K562 (cell line): ENCODE measurements at regions not wholly inside any gene's neighbourhood (a gene's known extent, or its start where the extent isn't known, plus 50 kb on each side); places are given as distances from the start of the nearest gene placed in this dataset.

Experiments used
- ATAC-seq: fragments of 200-7000 bp; cut with Tn5 transposase; 3 replicates; pipeline ENCODE4 v1.9.1; 2020; ENCODE audit warnings: moderate library complexity
- BruUV-seq: library from RNA; stranded (reverse); fragments of 400-500 nt; replicated peaks from 2 replicates; lab custom pipeline; 2021; lab: Mats Ljungman, UMichigan
- CTCF ChIA-PET: fragments of 300-600 bp; formaldehyde crosslinking; extraction: SDS; loops from one replicate; lab custom pipeline; 2021; ENCODE audit warnings: low intra/inter-chr PET ratio; lab: Yijun Ruan, JAX
- POLR2A ChIA-PET: fragments of 300-600, 350-650 bp; sonication (Branson Sonifier 250); formaldehyde crosslinking; extraction: SDS; loops from one replicate; lab custom pipeline; 2021; ENCODE audit warnings: antibody characterized with exemption, inconsistent platforms; lab: Yijun Ruan, JAX
- DNase-seq, 4 experiments: peaks; one replicate each; pipeline versions ENCODE4 v3.0.0 to v3.0.0-alpha.2; 2011 to 2018; ENCODE audit warnings: low spot score in 3 of 4, mixed read lengths in 3 of 4; ENCODE audit errors: extremely low read depth in 1 of 4
- FAIRE-seq: peaks from 2 replicates; lab custom pipeline; 2011; peaks lifted over from hg19 to GRCh38; lab: Jason Lieb, UNC
- H2AFZ ChIP-seq: 2 replicates; pipeline ENCODE4 v1.6.0; 2011; ENCODE audit warnings: low read depth, low read length, control low read depth, inconsistent platforms
- H3K27ac ChIP-seq: fragments of 200-600 bp; 3 replicates; pipeline ENCODE4 v1.8.0; 2011; ENCODE audit warnings: low read depth, mild to moderate bottlenecking, control low read depth, inconsistent platforms, low read length, moderate library complexity, mixed read lengths; ENCODE audit errors: extremely low read depth
- H3K27me3 ChIP-seq, 2 experiments: fragments of 300-600 bp in 1 of 2; 2 replicates in 1 of 2; 3 replicates in 1 of 2; pipeline versions ENCODE4 v1.6.0 to v1.8.0; 2011; ENCODE audit warnings: inconsistent platforms in 2 of 2, low read length in 2 of 2, mild to moderate bottlenecking in 1 of 2, mixed read lengths in 1 of 2, moderate library complexity in 1 of 2; ENCODE audit not compliant: control insufficient read depth in 2 of 2, insufficient read depth in 2 of 2
- H3K36me3 ChIP-seq: fragments of 300-600 bp; 3 replicates; pipeline ENCODE4 v1.8.0; 2011; ENCODE audit warnings: mild to moderate bottlenecking, low read length, inconsistent platforms; ENCODE audit not compliant: control insufficient read depth, insufficient read depth
- H3K4me1 ChIP-seq, 2 experiments: fragments of 200-600 bp in 1 of 2; replicated peaks in 1 of 2; 2 replicates in 1 of 2; 3 replicates in 1 of 2; pipeline versions ENCODE4 v1.5.1 to v1.8.0; 2011; ENCODE audit warnings: inconsistent platforms in 2 of 2, low read length in 2 of 2, mild to moderate bottlenecking in 1 of 2, mixed read lengths in 1 of 2, moderate library complexity in 1 of 2; ENCODE audit not compliant: control insufficient read depth in 2 of 2, insufficient read depth in 2 of 2
- H3K4me2 ChIP-seq: 2 replicates; pipeline ENCODE4 v1.6.1; 2011; ENCODE audit warnings: low read length, control low read depth, inconsistent platforms, mixed read lengths; ENCODE audit not compliant: insufficient read depth
- H3K4me3 ChIP-seq: fragments of 200-600 bp; sonication (generic), shearing (Covaris generic); 2 replicates; pipeline ENCODE4 v1.5.1; 2016; ENCODE audit warnings: control low read depth, inconsistent platforms
- H3K79me2 ChIP-seq: fragments of 200-600 bp; 3 replicates; pipeline ENCODE4 v1.8.0; 2011; ENCODE audit warnings: low read length, inconsistent platforms; ENCODE audit not compliant: control insufficient read depth, insufficient read depth
- H3K9ac ChIP-seq, 2 experiments: 2 replicates each; pipeline versions ENCODE4 v1.6.0 to v1.6.1; 2011; ENCODE audit warnings: low read depth in 2 of 2, low read length in 2 of 2, control low read depth in 1 of 2, inconsistent platforms in 1 of 2, mild to moderate bottlenecking in 1 of 2, mixed read lengths in 1 of 2; ENCODE audit not compliant: insufficient read depth in 1 of 2
- H3K9me1 ChIP-seq: one replicate; pipeline ENCODE4 v1.6.0; 2011; ENCODE audit warnings: inconsistent platforms, mild to moderate bottlenecking, low read length, moderate library complexity; ENCODE audit not compliant: control insufficient read depth, insufficient read depth
- H3K9me3 ChIP-seq: replicated peaks from 2 replicates; pipeline ENCODE4 v1.5.1; 2011; ENCODE audit warnings: low read depth, low read length, inconsistent platforms; ENCODE audit not compliant: control insufficient read depth, insufficient read depth
- H4K20me1 ChIP-seq: replicated peaks from 2 replicates; pipeline ENCODE4 v1.6.1; 2011; ENCODE audit warnings: low read length, inconsistent platforms, mixed read lengths; ENCODE audit not compliant: control insufficient read depth, insufficient read depth
- BRF1 ChIP-seq: IDR thresholded peaks from 3 replicates; pipeline ENCODE4 v1.6.1; 2011; ENCODE audit warnings: borderline replicate concordance, mild to moderate bottlenecking; ENCODE audit not compliant: insufficient read length; ENCODE audit errors: extremely low read depth
- CHCHD3 ChIP-seq: fragments of 250-450 bp; sonication (Bioruptor Pico); IDR thresholded peaks from 2 replicates; pipeline ENCODE4 v2.1.2; 2022; ENCODE audit warnings: mild to moderate bottlenecking
- HNRNPUL1 ChIP-seq: fragments of 200-400 bp; formaldehyde crosslinking; IDR thresholded peaks from 2 replicates; pipeline ENCODE4 v1.6.1; 2017; ENCODE audit warnings: low read length
- KDM1A ChIP-seq, 2 experiments: fragments of 450-650 bp; IDR thresholded peaks; 2 replicates each; pipeline ENCODE4 v1.6.1; 2016; ENCODE audit warnings: mild to moderate bottlenecking in 2 of 2
- PYGO2 ChIP-seq: fragments of 450-650 bp; IDR thresholded peaks from 2 replicates; pipeline ENCODE4 v1.6.1; 2016; ENCODE audit warnings: mild to moderate bottlenecking, missing genetic modification characterization, moderate library complexity, missing compliant biosample characterization
- SMAD4 ChIP-seq: fragments of 250-450 bp; sonication (Bioruptor Pico); conservative IDR thresholded peaks from 2 replicates; pipeline ENCODE4 v1.8.0; 2021; ENCODE audit warnings: inconsistent platforms, mild to moderate bottlenecking, moderate library complexity
- SNIP1 ChIP-seq: fragments of 450-650 bp; IDR thresholded peaks from 2 replicates; pipeline ENCODE4 v1.7.1; 2017; ENCODE audit warnings: low read depth, mild to moderate bottlenecking
- SRSF1 ChIP-seq: fragments of 200-400 bp; formaldehyde crosslinking; IDR thresholded peaks from 2 replicates; pipeline ENCODE4 v1.6.1; 2017; ENCODE audit warnings: mild to moderate bottlenecking, low read depth, low read length, moderate library complexity
- STAT5A ChIP-seq: IDR thresholded peaks from 2 replicates; pipeline ENCODE4 v1.6.1; 2012; ENCODE audit warnings: low read length, inconsistent platforms, borderline replicate concordance
- XRCC4 ChIP-seq: IDR thresholded peaks from one replicate; pipeline ENCODE4 v1.6.1; 2011; ENCODE audit not compliant: insufficient read depth, insufficient read length; ENCODE audit errors: extremely low read depth
- ZNF764 ChIP-seq: fragments of 250-450 bp; sonication (Bioruptor Pico); IDR thresholded peaks from 2 replicates; pipeline ENCODE4 v1.4.0; 2020; ENCODE audit warnings: low read depth, mild to moderate bottlenecking, moderate library complexity
- ZNF778 ChIP-seq: fragments of 450-650 bp; formaldehyde crosslinking; IDR thresholded peaks from 2 replicates; pipeline ENCODE4 v1.4.0; 2020; ENCODE audit warnings: mild to moderate bottlenecking, moderate library complexity
- WGBS: fragments of 100-300 bp; shearing (Covaris generic); methylation state at CpG from one replicate; pipeline ENCODE4 v1.1.6; 2016; ENCODE audit warnings: low coverage, mixed read lengths; ENCODE audit not compliant: insufficient coverage; ENCODE audit errors: missing lambda C conversion rate; 5-methylcytosine and 5-hydroxymethylcytosine counted together
- in situ Hi-C: fragments of 300-500 bp; cut with MboI; formaldehyde crosslinking; loops from 4 replicates; pipeline ENCODE4 v1.15.0; 2018; ENCODE audit warnings: inconsistent platforms, mixed read lengths
- intact Hi-C: fragments of 100-400 bp; cut with micrococcal nuclease; formaldehyde crosslinking; loops from 2 replicates; pipeline ENCODE4 v1.14.2; 2022
- TF ChIP-seq, protein P1 (sequence below): fragments of 450-650 bp; formaldehyde crosslinking; conservative IDR thresholded peaks from 2 replicates; pipeline ENCODE4 v1.4.0; 2022; ENCODE audit warnings: mild to moderate bottlenecking, missing genetic modification characterization
- TF ChIP-seq, protein P2 (sequence below): fragments of 450-650 bp; IDR thresholded peaks from 2 replicates; pipeline ENCODE4 v1.6.1; 2017; ENCODE audit warnings: antibody characterized with exemption
- TF ChIP-seq, protein P3 (sequence below): IDR thresholded peaks from 2 replicates; pipeline ENCODE4 v1.6.1; 2011; ENCODE audit warnings: borderline replicate concordance, low read depth, mild to moderate bottlenecking, moderate library complexity, low read length; ENCODE audit not compliant: insufficient read depth, poor library complexity, severe bottlenecking

- Histone ChIP-seq H3K27me3 (no peaks in the 10 kb centered on the region), H3K4me1 (no peaks in the 10 kb centered on the region), H3K4me2 (no peak overlapping the region), H3K9me1 (no peaks in the 10 kb centered on the region), H4K20me1 (no peaks in the 10 kb centered on the region), H3K79me2 (no peaks in the 10 kb centered on the region), H3K9ac (no peak overlapping the region), H3K36me3 (no peaks in the 10 kb centered on the region), H3K9me3 (no peaks in the 10 kb centered on the region), H3K4me3 (no peak overlapping the region), H3K27ac (no peak overlapping the region), H2AFZ (no peak overlapping the region)
- DNase-seq, result no peak
- no TSS peak for BruUV-seq
- 27% methylated on average over 4 of the region's 4 CpGs for WGBS
- in situ Hi-C loops, result no loop called here
- FAIRE-seq, result no peak
- intact Hi-C loops, result loop anchor here (1.0 to 5.0 kb wide), 3 partner anchors 430 to 790 kb away; no protein-coding TSS in a partner anchor
- ChIA-PET POLR2A (interaction anchor here (0.6 to 1.0 kb wide), 4 partner anchors 11 to 305 kb away, joined by 3 read pairs; no protein-coding TSS in a partner anchor), CTCF (interaction anchor here (1.5 kb wide), 1 partner anchor 486 kb away, joined by 7 read pairs; no protein-coding TSS in a partner anchor)
- peak; percentile 22; the same call in 2 of the 3 replicates for ATAC-seq
- TF ChIP-seq HNRNPUL1, result no peak
- TF ChIP-seq ZNF764 (CRISPR knock-in tag), result no peak
- TF ChIP-seq XRCC4, result no peak
- TF ChIP-seq, protein P1, sequence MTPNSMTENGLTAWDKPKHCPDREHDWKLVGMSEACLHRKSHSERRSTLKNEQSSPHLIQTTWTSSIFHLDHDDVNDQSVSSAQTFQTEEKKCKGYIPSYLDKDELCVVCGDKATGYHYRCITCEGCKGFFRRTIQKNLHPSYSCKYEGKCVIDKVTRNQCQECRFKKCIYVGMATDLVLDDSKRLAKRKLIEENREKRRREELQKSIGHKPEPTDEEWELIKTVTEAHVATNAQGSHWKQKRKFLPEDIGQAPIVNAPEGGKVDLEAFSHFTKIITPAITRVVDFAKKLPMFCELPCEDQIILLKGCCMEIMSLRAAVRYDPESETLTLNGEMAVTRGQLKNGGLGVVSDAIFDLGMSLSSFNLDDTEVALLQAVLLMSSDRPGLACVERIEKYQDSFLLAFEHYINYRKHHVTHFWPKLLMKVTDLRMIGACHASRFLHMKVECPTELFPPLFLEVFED (CRISPR knock-in tag), result no peak
- TF ChIP-seq SNIP1, result no peak
- no peak for TF ChIP-seq SMAD4
- no peak for TF ChIP-seq KDM1A (IDR thresholded peaks at IDR 0.05)
- no peak for TF ChIP-seq PYGO2
- TF ChIP-seq, protein P2, sequence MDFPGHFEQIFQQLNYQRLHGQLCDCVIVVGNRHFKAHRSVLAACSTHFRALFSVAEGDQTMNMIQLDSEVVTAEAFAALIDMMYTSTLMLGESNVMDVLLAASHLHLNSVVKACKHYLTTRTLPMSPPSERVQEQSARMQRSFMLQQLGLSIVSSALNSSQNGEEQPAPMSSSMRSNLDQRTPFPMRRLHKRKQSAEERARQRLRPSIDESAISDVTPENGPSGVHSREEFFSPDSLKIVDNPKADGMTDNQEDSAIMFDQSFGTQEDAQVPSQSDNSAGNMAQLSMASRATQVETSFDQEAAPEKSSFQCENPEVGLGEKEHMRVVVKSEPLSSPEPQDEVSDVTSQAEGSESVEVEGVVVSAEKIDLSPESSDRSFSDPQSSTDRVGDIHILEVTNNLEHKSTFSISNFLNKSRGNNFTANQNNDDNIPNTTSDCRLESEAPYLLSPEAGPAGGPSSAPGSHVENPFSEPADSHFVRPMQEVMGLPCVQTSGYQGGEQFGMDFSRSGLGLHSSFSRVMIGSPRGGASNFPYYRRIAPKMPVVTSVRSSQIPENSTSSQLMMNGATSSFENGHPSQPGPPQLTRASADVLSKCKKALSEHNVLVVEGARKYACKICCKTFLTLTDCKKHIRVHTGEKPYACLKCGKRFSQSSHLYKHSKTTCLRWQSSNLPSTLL, result no peak
- TF ChIP-seq SRSF1, result no peak
- TF ChIP-seq ZNF778, result no peak
- TF ChIP-seq, protein P3, sequence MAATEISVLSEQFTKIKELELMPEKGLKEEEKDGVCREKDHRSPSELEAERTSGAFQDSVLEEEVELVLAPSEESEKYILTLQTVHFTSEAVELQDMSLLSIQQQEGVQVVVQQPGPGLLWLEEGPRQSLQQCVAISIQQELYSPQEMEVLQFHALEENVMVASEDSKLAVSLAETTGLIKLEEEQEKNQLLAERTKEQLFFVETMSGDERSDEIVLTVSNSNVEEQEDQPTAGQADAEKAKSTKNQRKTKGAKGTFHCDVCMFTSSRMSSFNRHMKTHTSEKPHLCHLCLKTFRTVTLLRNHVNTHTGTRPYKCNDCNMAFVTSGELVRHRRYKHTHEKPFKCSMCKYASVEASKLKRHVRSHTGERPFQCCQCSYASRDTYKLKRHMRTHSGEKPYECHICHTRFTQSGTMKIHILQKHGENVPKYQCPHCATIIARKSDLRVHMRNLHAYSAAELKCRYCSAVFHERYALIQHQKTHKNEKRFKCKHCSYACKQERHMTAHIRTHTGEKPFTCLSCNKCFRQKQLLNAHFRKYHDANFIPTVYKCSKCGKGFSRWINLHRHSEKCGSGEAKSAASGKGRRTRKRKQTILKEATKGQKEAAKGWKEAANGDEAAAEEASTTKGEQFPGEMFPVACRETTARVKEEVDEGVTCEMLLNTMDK, result no peak
- no peak for TF ChIP-seq CHCHD3
- no peak for TF ChIP-seq BRF1
- TF ChIP-seq STAT5A, result no peak
These were observed 279.7 kb upstream of the SLC7A11 start for GRCh38 chr4:138521809-138522208.
